Stimulated activated CD8-positive, alpha-beta memory T cell treated with anti-CD3 and anti-CD28 coated beads, Interleukin-2, amount 100 ng/mL, for 1 hour (primary cell): ENCODE measurements at regions not wholly inside any gene's neighbourhood (a gene's known extent, or its start where the extent isn't known, plus 50 kb on each side); places are given as distances from the start of the nearest gene placed in this dataset.

Source experiments
- DNase-seq, 2 donors: peaks; one replicate each; pipeline ENCODE4 v3.0.0-alpha.2; 2020; ENCODE audit warnings: low read depth in 2 of 2

DNA sequence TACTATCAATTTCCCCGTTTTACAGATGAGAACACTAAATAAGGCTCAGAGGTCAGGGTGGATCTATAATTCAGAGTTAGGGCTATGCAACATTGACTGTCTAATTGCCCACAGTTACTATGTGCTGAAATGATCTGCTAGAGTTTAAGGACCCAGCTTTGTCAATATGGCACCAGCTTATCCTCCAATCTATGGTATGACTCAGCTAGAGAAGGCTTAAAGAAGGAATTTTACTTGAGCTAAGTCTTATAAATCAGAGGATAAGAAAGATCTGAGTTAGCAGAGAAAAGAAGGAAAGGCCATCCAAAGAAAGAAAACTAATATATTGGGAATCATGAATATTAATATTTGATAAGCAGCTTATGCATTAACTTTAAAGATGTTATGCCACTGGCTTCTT is 78.1 kb downstream of the ASB9 start:
- no peak for DNase-seq

DNA sequence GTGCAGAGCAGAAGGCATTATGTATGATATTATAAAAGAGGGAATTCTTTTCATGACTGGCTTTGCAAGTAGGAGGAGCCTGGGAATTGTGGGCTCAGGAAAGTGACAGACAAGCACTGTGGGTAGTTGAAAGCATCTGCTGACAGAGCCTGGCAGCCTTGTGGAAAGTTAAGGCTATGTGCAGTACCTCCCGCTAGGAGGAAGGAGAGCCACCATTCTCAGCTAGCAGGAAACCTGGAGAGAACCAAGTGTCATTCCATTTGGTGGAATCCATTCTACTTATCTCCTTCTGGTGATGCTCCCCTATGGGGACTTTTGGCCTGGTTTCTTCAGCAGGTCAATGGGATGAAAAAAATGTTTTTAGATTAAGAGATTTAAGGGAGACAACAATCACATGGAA is 81.8 kb downstream of the ASB9 start:
- DNase-seq = no peak

DNA sequence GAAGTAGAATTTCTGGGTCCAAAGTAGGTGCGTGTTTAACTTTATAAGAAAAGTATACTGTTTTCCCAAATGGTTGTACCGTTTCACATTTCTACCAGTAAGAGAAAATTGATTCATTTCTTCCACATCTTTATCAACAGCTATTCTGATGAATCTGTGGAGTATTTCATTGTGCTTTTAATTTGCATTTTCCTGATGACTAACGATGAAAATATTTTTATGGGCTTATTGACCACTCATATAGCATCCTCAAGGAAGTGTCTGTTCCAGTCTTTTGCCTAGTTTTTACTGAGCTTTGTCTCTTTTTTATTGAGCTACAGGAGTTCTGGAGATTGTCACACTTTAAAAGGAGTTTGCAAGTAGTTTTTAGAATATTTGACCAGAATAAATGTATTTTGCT is 92.6 kb downstream of the ASB9 start:
- DNase-seq = no peak

DNA sequence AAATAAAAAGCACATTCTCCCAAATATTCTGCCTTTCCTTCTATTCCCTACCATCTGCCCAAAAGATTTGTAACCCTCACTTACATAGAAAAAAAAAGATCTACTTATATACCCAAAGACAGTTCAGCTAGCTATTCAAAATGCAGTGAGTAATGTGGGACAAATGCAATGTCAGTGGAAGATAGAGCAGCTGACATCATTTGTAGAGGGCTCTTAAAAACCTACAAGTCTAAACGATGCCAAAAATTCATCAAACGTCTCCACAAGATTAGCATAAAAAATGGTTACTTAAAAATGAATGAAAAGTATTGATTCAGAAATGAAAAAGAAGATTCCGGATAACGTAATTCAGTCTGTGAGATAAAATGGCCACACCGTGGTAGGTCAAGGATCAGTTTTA is 96.5 kb downstream of the ASB9 start:
- DNase-seq = no peak

DNA sequence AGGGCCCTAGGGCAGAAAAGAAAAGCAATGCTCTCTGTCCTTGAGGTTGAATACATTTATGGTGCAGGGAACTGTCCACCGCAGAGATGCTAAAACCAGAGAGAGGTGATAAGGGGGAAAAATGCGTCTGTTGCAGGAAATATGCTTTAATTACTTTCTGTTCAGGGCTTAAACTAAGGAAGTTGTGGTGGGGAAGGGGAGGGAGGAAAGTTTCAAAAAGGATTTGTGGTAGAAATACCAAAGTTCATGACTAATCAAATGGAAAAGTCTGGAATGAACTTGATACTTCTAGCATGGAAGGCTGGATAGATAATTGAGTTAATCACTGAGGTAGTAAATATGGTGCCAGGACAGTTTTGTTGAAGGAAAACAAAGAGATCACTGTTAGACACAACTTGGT is 99.0 kb downstream of the ASB9 start:
- DNase-seq = no peak

DNA sequence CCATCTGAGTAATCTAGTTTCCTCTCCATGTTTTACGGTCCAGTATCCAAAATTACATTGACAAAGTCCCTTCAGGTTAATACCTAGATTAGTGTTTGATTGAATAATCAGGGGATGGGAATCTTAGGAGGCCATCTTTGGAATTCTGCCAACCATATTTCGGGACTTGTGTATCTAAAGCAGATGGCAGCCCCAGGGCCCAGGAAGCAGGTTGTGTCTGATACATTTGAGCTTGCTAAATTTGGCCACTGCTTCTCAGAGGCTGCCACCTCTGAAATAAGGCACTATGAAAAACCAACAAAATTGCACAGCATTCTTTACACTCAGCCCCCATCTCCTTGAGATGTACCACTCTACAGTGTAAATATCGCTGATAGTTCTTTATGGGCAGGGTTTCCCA is 102.1 kb downstream of the ASB9 start:
- no peak for DNase-seq

DNA sequence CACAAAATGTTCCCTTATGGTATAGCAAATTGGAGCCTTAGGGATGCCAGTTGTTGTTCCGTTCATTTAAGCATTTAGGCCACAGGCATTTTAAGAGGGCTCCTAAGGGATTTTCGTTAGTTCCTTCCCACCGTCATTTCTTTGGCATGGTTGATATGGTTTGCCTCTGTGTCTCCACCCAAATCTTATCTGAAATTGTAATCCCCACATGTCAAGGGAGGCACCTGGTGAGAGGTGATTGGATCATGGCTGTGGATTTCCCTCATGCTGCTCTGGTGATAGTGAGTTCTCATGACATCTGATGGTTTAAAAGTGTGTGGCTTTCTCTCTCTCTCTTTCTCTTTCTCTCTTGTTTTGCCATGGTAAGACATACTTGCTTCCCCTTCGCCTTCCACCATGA is 104.1 kb downstream of the ASB9 start:
- DNase-seq = no peak

DNA sequence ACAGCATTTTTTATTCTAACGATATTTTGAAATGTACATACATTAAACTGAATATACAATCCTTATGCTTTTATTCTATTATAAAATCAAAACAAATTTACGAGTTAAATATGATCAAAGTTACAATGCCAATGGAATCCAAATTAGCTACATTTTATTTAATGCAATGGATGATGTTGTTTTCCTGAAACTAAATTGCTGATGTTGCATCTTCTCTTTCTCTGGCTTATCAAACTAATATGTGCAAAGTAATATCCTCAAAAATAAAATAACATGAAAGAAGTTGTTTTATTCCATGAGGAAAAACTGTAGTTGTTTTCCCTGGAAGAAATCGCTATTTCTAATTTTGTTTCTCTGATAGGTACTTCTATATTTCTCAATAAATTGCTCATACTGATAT is 106.8 kb downstream of the ASB9 start:
- DNase-seq = no peak

DNA sequence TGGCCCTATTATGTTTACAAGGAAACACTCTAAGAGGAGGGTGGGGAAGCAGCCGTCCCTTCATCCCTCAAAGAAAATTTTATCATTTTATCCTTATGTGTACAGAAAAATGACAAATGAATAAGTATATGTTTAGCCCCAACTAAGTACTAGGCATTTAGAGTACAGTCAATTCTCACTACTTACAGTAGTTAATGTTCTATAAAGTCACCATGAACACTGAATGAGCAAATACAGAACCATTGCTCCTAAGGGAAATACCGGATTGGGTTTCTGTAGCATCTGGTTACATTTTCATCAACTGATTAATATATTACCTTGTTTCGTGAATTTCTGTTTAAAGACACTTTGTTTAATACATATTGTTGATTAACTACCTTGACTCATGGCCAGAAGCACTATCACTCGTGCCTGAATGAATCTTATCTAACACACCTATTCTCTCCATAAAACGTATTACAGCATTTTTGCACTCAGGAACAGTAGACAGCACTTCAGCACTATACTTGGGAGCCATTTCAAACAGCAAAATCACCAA is 109.3 kb downstream of the ASB9 start:
- no peak for DNase-seq

DNA sequence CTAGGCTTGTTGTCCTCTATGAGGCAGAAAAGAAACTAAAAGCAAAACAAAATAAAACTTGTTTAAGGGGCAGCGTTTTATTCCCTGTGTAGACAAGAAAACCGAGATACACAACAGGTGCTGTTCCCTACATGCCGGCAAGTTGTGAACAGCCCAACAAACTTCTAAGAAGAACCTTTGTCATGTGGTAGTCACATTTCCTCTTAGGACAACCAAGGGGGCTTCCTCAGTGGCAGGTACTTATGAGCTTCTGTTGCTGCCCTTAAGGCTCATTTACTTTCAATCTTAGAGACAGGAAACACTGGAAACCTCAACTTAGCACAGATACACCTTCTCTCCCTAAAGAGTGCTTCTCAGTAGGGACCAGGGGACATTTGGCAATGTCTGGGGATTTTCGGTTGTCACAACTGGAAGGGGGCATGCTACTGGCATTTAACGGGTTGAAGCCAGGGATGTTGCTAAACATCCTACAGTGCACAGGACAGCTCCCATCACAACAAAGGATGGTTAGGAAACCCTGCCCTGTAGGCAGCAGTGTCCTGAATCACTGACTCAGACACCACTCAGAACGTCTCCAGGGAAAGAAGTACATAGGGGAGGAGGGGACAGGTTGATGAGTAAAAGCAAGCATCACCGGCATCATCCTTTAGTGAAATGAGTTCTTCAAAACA is 111.0 kb downstream of the ASB9 start:
- DNase-seq = no peak

DNA sequence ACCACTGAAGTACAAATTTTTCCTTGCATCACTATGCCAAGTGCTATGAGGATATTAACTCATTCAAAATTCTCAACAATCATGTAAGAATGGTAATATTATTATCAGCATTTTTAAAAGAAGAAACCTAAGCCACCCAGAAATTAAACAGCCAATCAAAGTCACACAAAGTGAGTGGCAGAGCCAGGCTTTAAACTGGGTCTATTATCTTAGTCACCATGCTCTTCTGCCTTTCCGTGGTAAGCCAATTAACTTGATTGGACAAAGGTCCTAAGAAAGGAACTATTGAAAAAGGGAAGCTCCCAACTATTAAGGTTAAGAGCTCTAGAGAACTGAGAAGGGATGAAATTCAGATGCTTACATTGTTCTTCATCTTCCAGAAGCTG is 111.5 kb downstream of the ASB9 start:
- DNase-seq = no peak

DNA sequence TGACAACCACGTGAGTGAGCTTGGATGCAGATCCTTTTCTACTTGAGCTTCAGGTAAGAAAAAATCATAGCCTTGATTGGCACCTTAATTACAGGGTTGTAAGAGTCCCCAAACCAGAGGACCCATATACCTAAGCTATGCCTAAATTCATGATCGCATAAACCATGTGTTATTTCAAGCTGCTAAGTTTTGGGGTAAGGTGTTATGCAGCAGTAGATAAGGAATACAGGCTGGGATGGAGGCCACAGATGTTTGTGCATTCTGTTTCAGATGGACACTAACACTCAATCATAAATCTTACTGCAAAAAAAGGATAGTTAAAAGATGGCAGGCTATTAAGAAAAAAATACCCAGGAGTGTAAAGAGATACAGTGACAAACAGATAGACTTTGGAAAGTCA is 112.3 kb downstream of the ASB9 start:
- DNase-seq = no peak

DNA sequence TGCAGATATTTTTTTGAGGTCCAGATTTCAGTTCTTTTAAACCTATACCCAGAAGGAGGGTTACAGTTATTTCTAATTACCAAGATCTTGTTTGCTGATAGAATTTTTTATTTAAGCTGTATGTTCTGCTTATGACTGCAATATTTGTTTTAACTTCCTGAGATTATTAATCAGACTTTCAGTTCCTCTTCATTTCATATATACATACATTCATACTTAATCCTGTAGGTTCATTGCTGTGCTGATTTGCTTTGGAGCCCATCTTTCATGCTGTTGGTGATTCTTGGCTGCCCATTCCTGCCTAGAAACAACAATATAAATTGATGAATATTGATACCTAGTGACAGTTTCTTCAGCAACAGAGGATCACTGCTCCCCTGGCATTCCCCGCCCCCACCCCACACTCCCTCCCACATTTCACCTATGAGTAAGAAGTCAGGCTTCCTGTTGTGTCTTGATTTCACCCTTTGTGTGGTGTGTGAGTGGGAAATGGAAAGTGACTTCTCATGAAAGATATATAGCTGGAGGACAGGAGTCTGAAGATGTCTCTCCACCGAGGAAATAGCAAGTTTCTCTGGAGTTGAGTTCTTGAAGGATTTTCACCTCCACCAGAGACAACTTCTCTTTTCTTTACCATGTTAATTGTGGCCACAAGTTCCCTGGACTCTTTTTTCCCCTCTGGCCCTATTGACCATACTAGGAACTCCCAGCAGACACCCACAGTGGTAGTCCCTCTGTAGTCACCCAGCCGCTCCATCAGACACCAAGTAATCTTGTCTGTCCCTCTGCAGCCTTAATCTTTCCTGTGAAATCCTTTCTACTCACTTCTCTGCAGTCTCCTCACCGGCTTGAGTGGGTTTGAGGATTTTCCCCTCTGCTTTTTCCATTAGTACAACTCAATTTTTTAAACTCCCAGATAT is 118.4 kb downstream of the ASB9 start:
- no peak for DNase-seq

DNA sequence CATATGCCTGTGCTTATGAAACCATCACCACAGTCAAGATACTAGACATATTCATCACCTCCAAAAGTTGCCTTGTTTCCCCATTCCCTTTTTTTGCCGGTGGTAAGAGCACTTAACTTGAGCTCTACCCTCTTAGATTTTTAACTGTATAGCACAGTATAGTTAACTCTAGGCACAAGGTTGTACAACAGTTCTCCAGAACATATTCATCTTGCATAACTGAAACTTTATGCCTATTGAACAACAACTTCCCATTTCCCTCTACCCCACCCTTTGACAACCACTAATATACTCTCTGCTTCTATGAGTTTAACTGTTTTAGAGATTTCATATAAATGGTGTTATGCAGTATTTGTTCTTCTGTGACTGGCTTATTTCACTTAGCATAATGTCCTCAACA is 119.3 kb downstream of the ASB9 start:
- no peak for DNase-seq

DNA sequence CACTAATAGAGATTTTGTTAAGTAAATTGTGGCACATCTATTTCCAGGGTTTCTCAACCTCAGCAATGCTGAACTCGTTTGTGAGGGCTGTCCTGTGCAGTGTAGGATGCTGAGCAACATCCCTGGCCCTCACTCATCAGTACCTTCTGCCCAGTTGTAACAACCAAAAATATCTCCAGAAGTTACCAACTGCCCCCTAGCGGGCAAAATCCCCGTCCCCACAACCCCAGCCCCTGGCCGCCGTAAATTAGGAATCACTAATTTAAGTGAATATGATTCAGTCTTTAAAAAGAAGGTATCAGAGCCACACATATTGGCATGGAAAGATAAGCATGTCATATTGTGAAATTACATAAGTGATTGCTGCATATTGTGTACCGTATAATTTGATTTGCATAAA is 123.4 kb downstream of the ASB9 start:
- no peak for DNase-seq

DNA sequence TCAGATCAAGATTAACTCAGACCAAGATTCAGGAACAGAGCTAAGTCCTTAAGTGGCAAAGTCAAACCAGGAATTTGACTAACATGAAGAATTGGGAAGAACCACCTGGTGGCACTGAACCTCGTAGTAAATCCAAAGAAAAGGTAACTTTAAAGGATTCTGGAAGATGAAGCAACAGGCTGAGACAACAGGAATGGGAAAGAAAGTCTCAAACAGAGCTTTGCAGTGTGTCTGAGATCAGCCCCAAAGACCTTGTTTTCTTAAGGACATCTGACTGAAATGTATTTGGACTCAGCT is 126.1 kb downstream of the ASB9 start:
- no peak for DNase-seq

DNA sequence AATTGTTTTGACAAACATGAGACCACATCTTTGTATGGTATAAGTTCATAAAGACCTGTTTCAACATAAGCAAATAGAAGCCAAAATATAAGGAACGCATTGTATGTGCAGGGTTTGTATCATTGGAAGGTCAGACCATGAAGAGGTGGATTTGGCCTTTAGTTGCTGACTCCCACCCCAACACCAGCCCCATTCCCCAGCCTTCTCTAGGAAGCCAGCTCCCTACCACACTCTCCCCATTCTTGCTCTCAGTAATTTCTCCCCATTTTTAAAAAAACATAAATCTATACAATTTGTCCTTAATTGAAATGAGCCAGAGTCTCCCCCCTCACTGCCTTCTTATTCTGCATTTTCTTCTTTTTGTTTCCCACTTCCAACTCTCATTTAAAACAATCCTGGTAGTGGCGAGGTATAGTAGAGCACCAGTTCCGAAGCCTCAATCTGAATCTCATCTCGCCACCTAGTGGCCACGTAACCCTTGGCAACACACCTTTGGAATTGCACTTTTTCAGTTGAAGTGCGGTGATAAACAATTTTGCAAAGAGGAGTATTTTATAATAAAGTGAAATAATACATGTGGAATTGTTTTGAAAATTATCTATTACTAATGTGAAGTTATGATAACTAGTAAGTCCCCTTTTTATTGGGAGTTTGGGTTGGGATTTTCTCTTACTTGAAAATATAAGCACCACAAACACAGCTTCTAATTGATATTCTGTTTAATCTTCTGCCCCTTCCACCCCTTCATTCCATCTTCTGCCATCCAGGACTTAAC is 126.6 kb downstream of the ASB9 start:
- peak; percentile 23 for DNase-seq

DNA sequence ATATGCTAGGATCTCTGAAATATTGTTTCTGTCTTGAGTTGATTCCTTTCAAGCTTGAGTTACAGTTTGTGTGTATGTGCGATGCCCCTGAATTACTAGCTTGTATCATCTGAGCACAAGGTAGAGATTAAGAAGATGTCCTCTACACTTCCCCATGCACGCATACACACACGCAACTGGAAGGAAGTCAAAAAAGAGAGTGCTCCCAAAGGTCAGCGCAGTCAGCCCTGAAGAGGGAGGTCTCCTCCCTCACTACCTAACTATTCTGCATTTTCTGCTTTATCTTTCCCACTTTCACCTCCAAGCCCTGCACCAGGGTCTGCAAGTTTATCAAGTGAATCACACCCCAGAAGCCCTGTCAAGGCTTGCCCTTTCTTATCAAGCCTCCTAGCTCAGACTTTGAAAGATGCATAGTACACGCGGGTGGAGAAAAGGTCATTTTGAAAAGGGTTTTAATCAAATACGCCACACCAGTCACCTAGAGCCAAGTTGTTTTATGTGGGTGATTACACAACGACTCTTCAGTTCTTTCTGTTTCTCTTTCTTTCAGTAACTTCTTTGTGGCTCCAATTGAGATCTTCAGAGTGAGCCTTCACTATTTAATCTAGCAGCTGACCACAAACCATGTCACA is 127.7 kb downstream of the ASB9 start:
- DNase-seq = no peak

DNA sequence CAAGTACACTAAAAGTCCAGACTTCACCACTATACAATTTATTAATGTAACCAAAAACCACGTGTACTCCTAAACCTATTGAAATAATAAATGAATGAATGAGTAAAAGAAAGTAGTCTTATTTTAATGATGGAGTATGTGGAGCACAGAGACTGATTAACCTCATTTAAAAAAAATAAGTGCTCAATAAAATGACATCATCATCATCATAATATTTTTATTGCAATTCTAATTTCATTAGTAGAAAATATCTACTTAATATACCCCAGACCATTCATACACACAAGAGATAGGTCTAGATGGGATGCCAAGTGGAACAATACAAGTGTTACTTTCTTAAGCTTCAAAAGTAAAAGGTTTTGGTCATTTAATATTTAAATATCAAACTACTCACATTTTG is 133.1 kb downstream of the ASB9 start:
- no peak for DNase-seq

DNA sequence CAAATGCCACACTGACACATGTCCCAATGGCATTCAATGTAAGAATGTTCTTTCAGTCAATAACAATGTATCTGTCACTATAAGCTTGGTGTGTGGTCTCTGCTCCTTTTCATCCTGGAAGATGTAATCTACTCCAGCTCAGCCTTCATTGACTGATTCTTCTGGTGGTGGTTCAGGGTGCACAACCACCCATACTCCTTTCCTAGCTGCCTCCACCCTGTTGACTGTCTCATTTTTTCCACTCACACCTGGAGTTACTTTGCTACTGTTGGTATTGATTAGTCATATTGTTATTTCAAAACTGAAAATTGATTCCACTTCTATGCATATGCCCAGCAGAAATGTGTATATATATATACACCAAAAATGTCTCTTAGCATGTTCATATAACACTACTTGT is 140.5 kb downstream of the ASB9 start:
- no peak for DNase-seq

DNA sequence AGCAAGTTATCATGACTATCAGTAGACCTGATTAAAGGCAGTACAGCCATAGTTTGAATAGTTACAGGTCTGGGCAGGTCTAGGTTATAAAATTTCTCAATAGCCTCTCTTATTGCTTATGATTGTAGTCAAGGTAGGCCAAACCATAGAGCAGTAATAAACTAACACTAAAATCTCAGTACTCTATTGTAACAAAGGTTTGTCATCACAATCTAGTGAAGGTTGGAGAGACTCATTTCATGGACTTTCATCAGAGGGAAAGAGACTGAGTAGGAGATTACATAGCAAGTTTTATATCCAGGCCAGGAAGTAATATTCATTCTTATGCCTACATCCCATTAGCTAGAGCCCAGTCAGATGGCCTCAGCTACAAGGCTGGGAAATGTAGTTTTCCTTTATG is 141.0 kb downstream of the ASB9 start:
- no peak for DNase-seq

DNA sequence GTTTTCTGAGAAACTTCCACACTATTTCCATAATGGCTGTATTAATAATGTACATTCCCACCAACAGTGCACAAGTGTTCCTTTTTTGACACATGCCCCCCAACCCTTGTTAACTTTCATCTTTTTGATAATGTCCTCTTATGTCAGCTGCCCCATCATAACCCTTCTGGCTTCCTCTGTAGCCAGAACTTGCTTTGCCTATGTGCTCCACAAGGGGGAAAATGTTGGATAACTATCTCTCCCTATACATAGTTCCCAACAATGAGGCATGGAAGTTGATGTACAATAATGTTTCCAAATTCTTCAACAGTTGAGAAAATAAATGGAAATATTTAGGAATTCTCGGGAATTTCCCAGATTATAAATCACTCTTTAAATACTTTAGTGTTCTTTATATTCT is 142.9 kb downstream of the ASB9 start:
- DNase-seq = no peak
